Fibroblast of villous mesenchyme (primary cell): ENCODE measurements at regions not wholly inside any gene's neighbourhood (a gene's known extent, or its start where the extent isn't known, plus 50 kb on each side); places are given as distances from the start of the nearest gene placed in this dataset.

Experiments used
- DNase-seq: peaks from one replicate; pipeline ENCODE4 v3.0.0-alpha.2; 2010; ENCODE audit warnings: low read depth
- H3K4me3 ChIP-seq: 2 replicates; pipeline ENCODE4 v1.5.1; 2011; ENCODE audit warnings: low read depth, mild to moderate bottlenecking, low read length
- CTCF ChIP-seq: IDR thresholded peaks from 2 replicates; pipeline ENCODE4 v1.5.1; 2012; ENCODE audit warnings: low read depth, mild to moderate bottlenecking, low read length; ENCODE audit not compliant: insufficient read depth

- peak; percentile 90 for TF ChIP-seq CTCF
- peak; percentile 51 for DNase-seq
- H3K4me3 ChIP-seq = no peak overlapping the region
Measured at GRCh38 chr16:77599793-77600415, 122.4 kb upstream of the NUDT7 start.

- no peak overlapping the region for H3K4me3 ChIP-seq
- DNase-seq = no peak
- no peak for TF ChIP-seq CTCF
Measured at GRCh38 chr16:77600555-77600954, 121.8 kb upstream of the NUDT7 start.

GRCh38 chr16:77603656-77604055 is 118.7 kb upstream of the NUDT7 start:
- TF ChIP-seq CTCF = no peak
- H3K4me3 ChIP-seq = no peak overlapping the region
- no peak for DNase-seq

GRCh38 chr16:77610496-77610895 is 111.8 kb upstream of the NUDT7 start:
- no peak for DNase-seq
- no peak overlapping the region for H3K4me3 ChIP-seq
- no peak for TF ChIP-seq CTCF

- DNase-seq = no peak
- no peak overlapping the region for H3K4me3 ChIP-seq
- no peak for TF ChIP-seq CTCF
Measured at GRCh38 chr16:77611386-77611785, 110.9 kb upstream of the NUDT7 start.

GRCh38 chr16:77612596-77612995 is 109.7 kb upstream of the NUDT7 start:
- DNase-seq = no peak
- no peak for TF ChIP-seq CTCF
- H3K4me3 ChIP-seq = no peak overlapping the region

GRCh38 chr16:77613095-77613494 is 109.2 kb upstream of the NUDT7 start:
- no peak for DNase-seq
- no peak for TF ChIP-seq CTCF

More at GRCh38 chr16:77613095-77613494, 109.2 kb upstream of the NUDT7 start:
- no peak overlapping the region for H3K4me3 ChIP-seq
